Coronary artery (tissue), 2 donors: ENCODE measurements at regions not wholly inside any gene's neighbourhood (a gene's known extent, or its start where the extent isn't known, plus 50 kb on each side); places are given as distances from the start of the nearest gene placed in this dataset.

Source experiments
- DNase-seq: peaks from one replicate; pipeline ENCODE4 v3.0.0-alpha.2; 2017; ENCODE audit warnings: low spot score
- H3K27ac ChIP-seq, 2 donors: fragments of 200-600 bp; sonication (generic); one replicate each; pipeline ENCODE4 v1.5.1; 2016 to 2019
- H3K4me3 ChIP-seq: fragments of 200-600 bp; sonication (generic); 2 replicates; pipeline ENCODE4 v1.5.1; 2016; ENCODE audit warnings: mild to moderate bottlenecking, moderate library complexity
- TF ChIP-seq, protein P1 (sequence below): fragments of 200-600 bp; sonication (generic); IDR thresholded peaks from one replicate; pipeline ENCODE4 v1.5.1; 2019; ENCODE audit warnings: antibody characterized with exemption

GRCh38 chr11:96940227-96940626, 550.4 kb downstream of the JRKL start:
- TF ChIP-seq, protein P1, sequence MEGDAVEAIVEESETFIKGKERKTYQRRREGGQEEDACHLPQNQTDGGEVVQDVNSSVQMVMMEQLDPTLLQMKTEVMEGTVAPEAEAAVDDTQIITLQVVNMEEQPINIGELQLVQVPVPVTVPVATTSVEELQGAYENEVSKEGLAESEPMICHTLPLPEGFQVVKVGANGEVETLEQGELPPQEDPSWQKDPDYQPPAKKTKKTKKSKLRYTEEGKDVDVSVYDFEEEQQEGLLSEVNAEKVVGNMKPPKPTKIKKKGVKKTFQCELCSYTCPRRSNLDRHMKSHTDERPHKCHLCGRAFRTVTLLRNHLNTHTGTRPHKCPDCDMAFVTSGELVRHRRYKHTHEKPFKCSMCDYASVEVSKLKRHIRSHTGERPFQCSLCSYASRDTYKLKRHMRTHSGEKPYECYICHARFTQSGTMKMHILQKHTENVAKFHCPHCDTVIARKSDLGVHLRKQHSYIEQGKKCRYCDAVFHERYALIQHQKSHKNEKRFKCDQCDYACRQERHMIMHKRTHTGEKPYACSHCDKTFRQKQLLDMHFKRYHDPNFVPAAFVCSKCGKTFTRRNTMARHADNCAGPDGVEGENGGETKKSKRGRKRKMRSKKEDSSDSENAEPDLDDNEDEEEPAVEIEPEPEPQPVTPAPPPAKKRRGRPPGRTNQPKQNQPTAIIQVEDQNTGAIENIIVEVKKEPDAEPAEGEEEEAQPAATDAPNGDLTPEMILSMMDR = no peak
- no peak overlapping the region for H3K4me3 ChIP-seq
- H3K27ac ChIP-seq = no peak overlapping the region
- no peak for DNase-seq

GRCh38 chr11:96942855-96943254, 553.0 kb downstream of the JRKL start:
- no peak for DNase-seq
- Histone ChIP-seq H3K4me3 (no peak overlapping the region), H3K27ac (no peak overlapping the region)
- TF ChIP-seq, protein P1 = no peak

- TF ChIP-seq, protein P1 = no peak
- DNase-seq = no peak
These were observed 554.2 kb downstream of the JRKL start for GRCh38 chr11:96943970-96944369.

DNA sequence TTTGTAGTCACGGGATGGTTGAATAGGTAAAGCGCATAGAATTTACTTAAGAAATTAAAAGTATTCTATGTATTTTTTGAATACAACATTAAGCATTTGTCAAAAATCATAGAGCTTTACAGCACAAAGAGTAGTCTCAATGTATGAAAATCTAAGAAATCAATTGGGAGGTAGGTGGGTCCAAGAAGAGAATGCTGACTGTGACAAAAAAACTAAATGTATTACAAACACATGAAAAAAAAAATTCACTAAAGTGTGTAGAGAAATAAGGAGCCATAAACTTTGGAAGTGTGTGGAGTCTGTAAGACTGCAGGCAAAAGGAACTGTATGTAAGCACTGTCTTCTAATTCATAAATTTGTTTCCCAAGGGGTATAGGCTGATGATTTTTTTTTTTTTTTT, 558.3 kb downstream of the JRKL start:
- TF ChIP-seq, protein P1 = no peak
- no peak for DNase-seq
- Histone ChIP-seq H3K27ac (no peak overlapping the region), H3K4me3 (no peak overlapping the region)

More at GRCh38 chr11:96943970-96944369, 554.2 kb downstream of the JRKL start:
- H3K27ac ChIP-seq = no peak overlapping the region
- H3K4me3 ChIP-seq = no peak overlapping the region

DNA sequence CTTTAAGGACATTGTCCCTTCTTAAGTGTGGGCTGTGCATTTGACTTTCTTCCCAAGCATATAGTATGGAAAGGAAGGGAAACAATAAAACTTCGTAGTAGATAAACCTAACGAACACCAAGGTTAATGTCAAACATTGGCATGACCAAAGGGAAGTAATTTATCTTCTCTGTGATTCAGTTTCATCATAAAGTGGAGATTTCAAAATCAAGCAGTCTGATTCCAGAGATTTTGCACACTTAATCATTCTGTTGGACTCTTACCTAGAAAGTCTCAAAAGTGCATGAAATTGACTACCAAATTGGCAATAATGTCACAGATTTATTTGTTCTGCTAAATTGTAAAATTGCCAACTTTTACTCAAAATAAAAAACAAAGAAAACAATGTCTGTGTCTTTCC, 559.7 kb downstream of the JRKL start:
- Histone ChIP-seq H3K27ac (no peak overlapping the region), H3K4me3 (no peak overlapping the region)
- TF ChIP-seq, protein P1 = no peak
- DNase-seq = no peak

GRCh38 chr11:96954587-96955242, 564.9 kb downstream of the JRKL start:
- H3K4me3 ChIP-seq = no peak overlapping the region
- TF ChIP-seq, protein P1 = no peak
- H3K27ac ChIP-seq = no peak overlapping the region
- DNase-seq = no peak

GRCh38 chr11:96960476-96960875, 570.7 kb downstream of the JRKL start:
- H3K4me3 ChIP-seq = no peak overlapping the region
- DNase-seq = no peak
- H3K27ac ChIP-seq = no peak overlapping the region
- TF ChIP-seq, protein P1 = no peak
